Gastroesophageal sphincter (tissue), 4 donors: ENCODE measurements at regions not wholly inside any gene's neighbourhood (a gene's known extent, or its start where the extent isn't known, plus 50 kb on each side); places are given as distances from the start of the nearest gene placed in this dataset.

Experiments used
- ATAC-seq: fragments of 150-250 bp; one replicate; pipeline ENCODE4 v1.9.1; 2016; ENCODE audit warnings: mild to moderate bottlenecking, moderate library complexity
- H3K27ac ChIP-seq, 4 donors: fragments of 200-600 bp; sonication (generic) in 3 of 4; 1 replicate in 3 of 4; 2 replicates in 1 of 4; pipeline ENCODE4 v1.5.1; 2016 to 2019
- H3K27me3 ChIP-seq: fragments of 200-600 bp; sonication (generic); one replicate; pipeline ENCODE4 v1.5.1; 2019
- H3K36me3 ChIP-seq, 2 donors: fragments of 200-600 bp; sonication (generic); one replicate each; pipeline ENCODE4 v1.5.1; 2019; ENCODE audit warnings: control low read depth in 1 of 2
- H3K4me1 ChIP-seq, 3 donors: fragments of 200-600 bp; sonication (generic); 1 replicate in 2 of 3; 2 replicates in 1 of 3; pipeline ENCODE4 v1.5.1; 2016 to 2019; ENCODE audit warnings: control low read depth in 2 of 3
- H3K4me3 ChIP-seq, 2 donors: fragments of 200-600 bp; sonication (generic); one replicate each; pipeline ENCODE4 v1.5.1; 2019; ENCODE audit warnings: mild to moderate bottlenecking in 1 of 2, moderate library complexity in 1 of 2
- H3K9me3 ChIP-seq, 3 donors: fragments of 200-600 bp; sonication (generic); one replicate each; pipeline ENCODE4 v1.5.1; 2017 to 2019; ENCODE audit warnings: control low read depth in 2 of 3
- EP300 ChIP-seq: sonication (generic); formaldehyde crosslinking; IDR thresholded peaks from one replicate; pipeline ENCODE4 v1.6.1; 2017; ENCODE audit warnings: antibody characterized with exemption, mild to moderate bottlenecking
- POLR2A ChIP-seq, 2 donors: fragments of 450-650 bp; IDR thresholded peaks; one replicate each; pipeline ENCODE4 v1.6.1; 2017; ENCODE audit warnings: antibody characterized with exemption in 2 of 2, mild to moderate bottlenecking in 2 of 2, moderate library complexity in 1 of 2
- POLR2AphosphoS5 ChIP-seq: sonication (generic); formaldehyde crosslinking; IDR thresholded peaks from one replicate; pipeline ENCODE4 v1.6.1; 2017; ENCODE audit warnings: antibody characterized with exemption
- WGBS, 2 donors: methylation state at CpG; one replicate each; pipeline ENCODE4 v1.1.5; 2018; ENCODE audit warnings: low coverage in 1 of 2; 5-methylcytosine and 5-hydroxymethylcytosine counted together
- TF ChIP-seq, protein P1 (sequence below), 4 experiments: fragments of 200-600 bp in 2 of 4; fragments of 450-650 bp in 2 of 4; sonication (generic) in 1 of 4; IDR thresholded peaks; one replicate each; pipeline ENCODE4 v1.5.1; 2017 to 2019; ENCODE audit warnings: antibody characterized with exemption in 4 of 4, mild to moderate bottlenecking in 2 of 4, moderate library complexity in 2 of 4

DNA sequence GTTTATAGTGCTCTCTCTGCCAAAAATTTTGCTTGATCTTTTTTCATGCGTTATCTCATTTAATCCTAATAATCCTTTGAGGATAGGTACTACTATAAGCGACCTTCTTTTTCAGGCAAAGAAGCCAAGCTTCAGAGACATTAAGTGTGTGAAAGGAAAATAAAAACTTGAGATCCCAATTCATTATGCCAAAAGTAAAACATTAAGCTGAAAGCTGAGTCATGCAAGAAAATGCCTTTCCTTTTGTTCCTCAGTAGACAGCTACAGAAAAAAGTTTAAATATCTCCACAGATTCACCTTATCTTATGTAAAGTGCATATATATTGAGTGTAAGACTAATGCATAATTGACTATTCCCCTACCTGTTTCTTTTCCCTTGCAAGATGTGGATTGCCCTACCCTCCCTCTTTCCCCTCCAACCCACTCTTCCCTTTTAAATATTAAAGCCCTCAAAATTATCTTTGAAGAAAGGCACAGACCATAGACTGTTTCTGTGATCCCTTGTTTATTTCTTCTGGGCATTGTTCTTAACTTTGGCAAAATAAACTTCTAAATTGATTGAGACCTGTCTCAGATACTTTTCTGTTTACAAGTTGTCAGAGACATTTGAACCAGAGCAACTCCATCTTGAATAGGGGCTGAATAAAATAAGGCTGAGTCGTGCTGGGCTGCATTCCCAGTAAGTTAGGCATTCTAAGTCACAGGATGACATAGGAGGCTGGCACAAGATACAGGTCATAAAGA, 1139.9 kb upstream of the LRRN3 start:
- Histone ChIP-seq H3K27me3 (no peaks in the 10 kb centered on the region), H3K36me3 (no peaks in the 10 kb centered on the region), H3K27ac (no peak overlapping the region), H3K9me3 (no peaks in the 10 kb centered on the region), H3K4me1 (no peaks in the 10 kb centered on the region), H3K4me3 (no peak overlapping the region)
- no peak for ATAC-seq
- WGBS, 2 donors = 49 to 50% methylated on average over 2 to 3 of the region's 3 CpGs
- TF ChIP-seq POLR2AphosphoS5 (no peak), EP300 (no peak), POLR2A (IDR thresholded peaks at IDR 0.05) (no peak)
- TF ChIP-seq, protein P1, sequence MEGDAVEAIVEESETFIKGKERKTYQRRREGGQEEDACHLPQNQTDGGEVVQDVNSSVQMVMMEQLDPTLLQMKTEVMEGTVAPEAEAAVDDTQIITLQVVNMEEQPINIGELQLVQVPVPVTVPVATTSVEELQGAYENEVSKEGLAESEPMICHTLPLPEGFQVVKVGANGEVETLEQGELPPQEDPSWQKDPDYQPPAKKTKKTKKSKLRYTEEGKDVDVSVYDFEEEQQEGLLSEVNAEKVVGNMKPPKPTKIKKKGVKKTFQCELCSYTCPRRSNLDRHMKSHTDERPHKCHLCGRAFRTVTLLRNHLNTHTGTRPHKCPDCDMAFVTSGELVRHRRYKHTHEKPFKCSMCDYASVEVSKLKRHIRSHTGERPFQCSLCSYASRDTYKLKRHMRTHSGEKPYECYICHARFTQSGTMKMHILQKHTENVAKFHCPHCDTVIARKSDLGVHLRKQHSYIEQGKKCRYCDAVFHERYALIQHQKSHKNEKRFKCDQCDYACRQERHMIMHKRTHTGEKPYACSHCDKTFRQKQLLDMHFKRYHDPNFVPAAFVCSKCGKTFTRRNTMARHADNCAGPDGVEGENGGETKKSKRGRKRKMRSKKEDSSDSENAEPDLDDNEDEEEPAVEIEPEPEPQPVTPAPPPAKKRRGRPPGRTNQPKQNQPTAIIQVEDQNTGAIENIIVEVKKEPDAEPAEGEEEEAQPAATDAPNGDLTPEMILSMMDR (IDR thresholded peaks at IDR 0.05) = no peak

DNA sequence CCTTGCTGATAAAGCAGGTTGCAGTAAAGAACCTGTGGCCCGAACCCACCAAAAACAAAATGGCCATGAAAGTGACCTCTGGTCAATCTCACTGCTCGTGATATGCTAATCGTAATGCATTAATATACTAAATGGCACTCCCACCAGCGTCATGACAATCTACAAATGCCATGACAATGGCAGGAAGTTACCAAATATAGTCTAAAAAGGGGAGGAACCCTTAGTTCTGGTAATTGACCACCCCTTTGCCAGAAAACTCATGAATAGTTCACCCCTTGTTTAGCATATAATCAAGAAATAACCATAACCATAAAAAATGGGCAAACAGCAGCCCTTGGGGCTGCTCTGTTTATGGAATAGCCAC, 1139.4 kb upstream of the LRRN3 start:
- Histone ChIP-seq H3K27ac (no peak overlapping the region), H3K27me3 (no peaks in the 10 kb centered on the region), H3K4me1 (no peaks in the 10 kb centered on the region), H3K4me3 (no peak overlapping the region), H3K36me3 (no peaks in the 10 kb centered on the region), H3K9me3 (no peaks in the 10 kb centered on the region)
- 88% methylated on average over 4 of the region's 4 CpGs; no CpG with 5 or more reads in 1 of the 2 donors for WGBS, 2 donors
- no peak for ATAC-seq
- TF ChIP-seq, protein P1 (IDR thresholded peaks at IDR 0.05) = no peak
- TF ChIP-seq POLR2AphosphoS5 = no peak
- TF ChIP-seq EP300 = no peak
- TF ChIP-seq POLR2A (IDR thresholded peaks at IDR 0.05) = no peak

DNA sequence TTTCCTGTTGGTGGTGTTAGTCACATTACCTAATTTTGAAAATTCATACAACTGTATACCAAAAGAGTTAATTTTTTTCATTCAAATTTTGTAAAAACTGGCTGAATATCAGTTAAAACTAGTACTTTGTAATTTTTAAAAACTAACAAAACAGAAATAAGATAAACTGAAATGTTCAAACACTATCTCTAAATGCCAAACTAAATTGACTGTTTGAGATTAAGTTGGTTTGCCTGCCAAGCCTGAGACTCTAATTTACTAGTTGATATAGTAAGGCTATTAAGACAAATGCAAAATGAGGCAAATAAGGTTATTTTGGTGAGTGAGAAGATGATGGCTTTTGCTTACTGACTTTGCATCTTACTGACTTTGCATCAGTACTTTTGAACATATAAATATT, 1134.9 kb upstream of the LRRN3 start:
- no peak for ATAC-seq

DNA sequence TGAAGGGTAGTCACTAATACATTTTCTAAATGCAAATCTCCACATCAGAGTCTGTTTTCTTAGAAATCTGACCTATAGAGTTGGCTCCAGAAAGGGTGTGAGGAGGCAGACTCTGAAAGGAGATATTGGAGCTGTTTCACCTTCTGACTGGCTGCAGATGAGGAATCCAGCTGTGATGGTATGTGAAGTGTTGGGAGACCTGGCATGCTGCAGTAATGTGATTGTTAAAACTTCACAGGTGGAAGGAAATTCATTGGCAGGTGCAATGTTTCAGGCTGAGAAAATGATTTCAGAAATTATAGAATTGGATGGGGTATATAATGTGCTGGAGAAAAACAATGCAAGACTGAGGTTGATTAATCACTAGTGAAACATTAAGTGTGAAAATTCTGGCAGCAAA, 1134.0 kb upstream of the LRRN3 start:
- TF ChIP-seq, protein P1 (IDR thresholded peaks at IDR 0.05) = no peak
- no peak for TF ChIP-seq POLR2A (IDR thresholded peaks at IDR 0.05)
- no peak for TF ChIP-seq EP300
- no peak for TF ChIP-seq POLR2AphosphoS5
- ATAC-seq = no peak
- H3K27ac ChIP-seq = no peak overlapping the region

More for the DNA sequence above, 1134.9 kb upstream of the LRRN3 start:
- no peaks in the 10 kb centered on the region for H3K36me3 ChIP-seq
- TF ChIP-seq, protein P1 (IDR thresholded peaks at IDR 0.05) = no peak
- no peak for TF ChIP-seq EP300
- no peak for TF ChIP-seq POLR2A (IDR thresholded peaks at IDR 0.05)
- TF ChIP-seq POLR2AphosphoS5 = no peak
- no peaks in the 10 kb centered on the region for H3K27me3 ChIP-seq
- no peak overlapping the region for H3K27ac ChIP-seq
- no peak overlapping the region for H3K4me3 ChIP-seq
- no peaks in the 10 kb centered on the region for H3K9me3 ChIP-seq
- no peaks in the 10 kb centered on the region for H3K4me1 ChIP-seq

DNA sequence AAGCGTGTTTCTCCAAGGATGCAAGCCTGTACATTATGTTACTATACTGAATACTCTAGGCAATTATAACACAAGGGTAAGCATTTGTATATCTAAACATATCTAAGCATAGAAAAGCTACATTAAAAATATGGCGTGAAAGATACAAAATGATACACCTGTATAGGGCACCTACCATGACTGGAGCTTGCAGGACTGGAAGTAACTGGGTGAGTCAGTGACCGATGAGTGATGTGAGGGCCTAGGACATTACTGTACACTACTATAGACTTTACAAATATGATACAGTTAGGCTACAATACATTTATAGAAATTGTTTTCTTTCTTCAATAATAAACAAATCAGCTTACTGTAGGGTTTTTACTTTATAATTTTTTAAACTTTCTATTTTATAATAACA, 1127.2 kb upstream of the LRRN3 start:
- WGBS, 2 donors = 85 to 97% methylated on average over 3 of the region's 3 CpGs
- Histone ChIP-seq H3K36me3 (no peaks in the 10 kb centered on the region), H3K4me1 (no peaks in the 10 kb centered on the region), H3K9me3 (no peaks in the 10 kb centered on the region), H3K4me3 (no peak overlapping the region), H3K27me3 (no peaks in the 10 kb centered on the region), H3K27ac (no peak overlapping the region)
- no peak for TF ChIP-seq POLR2AphosphoS5
- no peak for TF ChIP-seq EP300
- TF ChIP-seq, protein P1 (IDR thresholded peaks at IDR 0.05) = no peak
- TF ChIP-seq POLR2A (IDR thresholded peaks at IDR 0.05) = no peak
- no peak for ATAC-seq

More for the DNA sequence above, 1134.0 kb upstream of the LRRN3 start:
- Histone ChIP-seq H3K9me3 (no peaks in the 10 kb centered on the region), H3K36me3 (no peaks in the 10 kb centered on the region), H3K27me3 (no peaks in the 10 kb centered on the region), H3K4me3 (no peak overlapping the region), H3K4me1 (no peaks in the 10 kb centered on the region)
